Keratinocyte (primary cell): ENCODE measurements at regions not wholly inside any gene's neighbourhood (a gene's known extent, or its start where the extent isn't known, plus 50 kb on each side); places are given as distances from the start of the nearest gene placed in this dataset.

Experiments
- DNase-seq: peaks from one replicate; pipeline ENCODE4 v3.0.0-alpha.2; 2011; ENCODE audit warnings: low read depth, missing footprints, low spot score
- FAIRE-seq: peaks from 2 replicates; lab custom pipeline; 2011; peaks lifted over from hg19 to GRCh38; lab: Jason Lieb, UNC
- H2AFZ ChIP-seq: 2 replicates; pipeline ENCODE4 v1.6.0; 2012; ENCODE audit warnings: low read length, control low read depth, inconsistent platforms; ENCODE audit not compliant: control insufficient read depth
- H3K27ac ChIP-seq: 2 replicates; pipeline ENCODE4 v1.5.1; 2011; ENCODE audit warnings: low read length; ENCODE audit not compliant: control insufficient read depth, insufficient read depth
- H3K27me3 ChIP-seq: 3 replicates; pipeline ENCODE4 v1.6.0; 2011; ENCODE audit warnings: low read length; ENCODE audit not compliant: control insufficient read depth, insufficient read depth; ENCODE audit errors: extremely low read depth
- H3K36me3 ChIP-seq, 2 experiments: 2 replicates in 1 of 2; 3 replicates in 1 of 2; pipeline ENCODE4 v1.5.1; 2011; ENCODE audit warnings: low read length in 2 of 2, mild to moderate bottlenecking in 1 of 2; ENCODE audit not compliant: control insufficient read depth in 2 of 2, insufficient read depth in 2 of 2; ENCODE audit errors: extremely low read depth in 1 of 2
- H3K4me1 ChIP-seq: 3 replicates; pipeline ENCODE4 v1.5.1; 2011; ENCODE audit warnings: low read length; ENCODE audit not compliant: control insufficient read depth, insufficient read depth; ENCODE audit errors: extremely low read depth
- H3K4me2 ChIP-seq: 3 replicates; pipeline ENCODE4 v1.6.0; 2011; ENCODE audit warnings: low read depth, low read length; ENCODE audit not compliant: control insufficient read depth, insufficient read depth; ENCODE audit errors: extremely low read depth
- H3K4me3 ChIP-seq, 3 experiments: fragments of 200-600 bp in 1 of 3; sonication (generic) in 1 of 3; 2 replicates in 2 of 3; 3 replicates in 1 of 3; pipeline ENCODE4 v1.5.1; 2011 to 2016; ENCODE audit warnings: low read length in 3 of 3, mild to moderate bottlenecking in 3 of 3, control low read depth in 2 of 3, inconsistent platforms in 1 of 3, low read depth in 1 of 3, mixed read lengths in 1 of 3, mixed run types in 1 of 3, moderate library complexity in 1 of 3; ENCODE audit not compliant: control insufficient read depth in 2 of 3, insufficient read depth in 2 of 3; ENCODE audit errors: extremely low read depth in 1 of 3
- H3K79me2 ChIP-seq: 2 replicates; pipeline ENCODE4 v1.6.0; 2012; ENCODE audit warnings: low read length; ENCODE audit not compliant: control insufficient read depth, insufficient read depth
- H3K9ac ChIP-seq: 3 replicates; pipeline ENCODE4 v1.6.0; 2011; ENCODE audit warnings: low read length; ENCODE audit not compliant: control insufficient read depth, insufficient read depth; ENCODE audit errors: extremely low read depth
- H3K9me1 ChIP-seq: 3 replicates; pipeline ENCODE4 v1.6.0; 2011; ENCODE audit warnings: low read length; ENCODE audit not compliant: control insufficient read depth, insufficient read depth; ENCODE audit errors: extremely low read depth
- H3K9me3 ChIP-seq: 2 replicates; pipeline ENCODE4 v1.5.1; 2012; ENCODE audit warnings: low read depth, low read length; ENCODE audit not compliant: control insufficient read depth
- H4K20me1 ChIP-seq: 3 replicates; pipeline ENCODE4 v1.6.0; 2011; ENCODE audit warnings: low read length; ENCODE audit not compliant: control insufficient read depth, insufficient read depth; ENCODE audit errors: extremely low read depth
- EZH2 ChIP-seq: IDR thresholded peaks from one replicate; pipeline ENCODE4 v1.6.1; 2012; ENCODE audit warnings: inconsistent platforms, mild to moderate bottlenecking, low read length, moderate library complexity
- dilution Hi-C: fragments of 300-500 bp; cut with MboI; formaldehyde crosslinking; loops from one replicate; pipeline ENCODE4 v1.7.0; 2020; ENCODE audit warnings: low sequenced_read_pairs; ENCODE audit not compliant: extremely low pct_ligation_motif_present
- TF ChIP-seq, protein P1 (sequence below), 3 experiments: IDR thresholded peaks in 1 of 3; conservative IDR thresholded peaks in 1 of 3; optimal IDR thresholded peaks in 1 of 3; 2 replicates in 2 of 3; 3 replicates in 1 of 3; pipeline versions ENCODE3 to v1.5.1; 2011; ENCODE audit warnings: low read length in 3 of 3, mild to moderate bottlenecking in 3 of 3, moderate library complexity in 2 of 3, control low read depth in 1 of 3, inconsistent platforms in 1 of 3; ENCODE audit not compliant: insufficient read depth in 2 of 3; ENCODE audit errors: extremely low read depth in 1 of 3

DNA sequence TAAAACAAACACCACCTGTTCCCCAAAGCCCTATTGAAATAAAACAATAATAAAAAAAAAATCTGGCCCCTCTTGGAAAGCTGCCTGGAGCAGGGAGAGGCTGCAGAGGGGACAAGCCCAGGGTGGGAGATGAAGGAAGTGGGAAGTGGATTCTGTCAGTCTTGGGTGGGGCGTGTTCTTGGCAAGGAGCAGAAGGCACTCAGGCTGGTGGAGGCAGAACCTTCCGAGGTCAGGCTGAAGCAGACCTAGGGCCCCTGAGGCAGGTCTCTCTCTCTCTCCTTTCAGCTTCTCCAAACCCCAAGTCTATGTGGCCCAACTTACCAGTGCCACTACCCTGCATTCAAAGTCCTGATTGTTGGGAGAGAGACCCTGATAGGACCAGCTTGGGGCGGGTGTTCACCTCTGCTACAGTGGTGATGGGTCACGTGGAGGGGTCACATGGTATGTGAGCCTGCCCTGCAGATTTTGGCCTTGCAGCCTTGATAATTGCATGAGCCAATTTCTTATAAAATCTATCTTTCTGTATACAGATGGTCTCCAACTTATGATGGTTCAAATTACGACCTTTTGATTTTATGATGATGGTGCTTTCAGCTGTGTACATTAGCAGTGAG lies 145.4 kb upstream of the C1orf174 start:
- FAIRE-seq (no peak), DNase-seq (no peak)
- H3K9me1 ChIP-seq: no peaks in the 10 kb centered on the region
- no peak overlapping the region for H3K4me3 ChIP-seq
- no peak overlapping the region for H3K9ac ChIP-seq
- H3K4me1 ChIP-seq: no peaks in the 10 kb centered on the region
- H3K27me3 ChIP-seq: no peaks in the 10 kb centered on the region
- H3K9me3 ChIP-seq: peaks cover 2% of the 10 kb centered on the region
- H3K27ac ChIP-seq: no peak overlapping the region
- H2AFZ ChIP-seq: no peak overlapping the region
- H3K4me2 ChIP-seq: no peak overlapping the region
- H3K36me3 ChIP-seq: no peaks in the 10 kb centered on the region
- dilution Hi-C loops: no loop called here
- H4K20me1 ChIP-seq: no peaks in the 10 kb centered on the region
- no peaks in the 10 kb centered on the region for H3K79me2 ChIP-seq
- TF ChIP-seq EZH2: no peak
- TF ChIP-seq, protein P1, sequence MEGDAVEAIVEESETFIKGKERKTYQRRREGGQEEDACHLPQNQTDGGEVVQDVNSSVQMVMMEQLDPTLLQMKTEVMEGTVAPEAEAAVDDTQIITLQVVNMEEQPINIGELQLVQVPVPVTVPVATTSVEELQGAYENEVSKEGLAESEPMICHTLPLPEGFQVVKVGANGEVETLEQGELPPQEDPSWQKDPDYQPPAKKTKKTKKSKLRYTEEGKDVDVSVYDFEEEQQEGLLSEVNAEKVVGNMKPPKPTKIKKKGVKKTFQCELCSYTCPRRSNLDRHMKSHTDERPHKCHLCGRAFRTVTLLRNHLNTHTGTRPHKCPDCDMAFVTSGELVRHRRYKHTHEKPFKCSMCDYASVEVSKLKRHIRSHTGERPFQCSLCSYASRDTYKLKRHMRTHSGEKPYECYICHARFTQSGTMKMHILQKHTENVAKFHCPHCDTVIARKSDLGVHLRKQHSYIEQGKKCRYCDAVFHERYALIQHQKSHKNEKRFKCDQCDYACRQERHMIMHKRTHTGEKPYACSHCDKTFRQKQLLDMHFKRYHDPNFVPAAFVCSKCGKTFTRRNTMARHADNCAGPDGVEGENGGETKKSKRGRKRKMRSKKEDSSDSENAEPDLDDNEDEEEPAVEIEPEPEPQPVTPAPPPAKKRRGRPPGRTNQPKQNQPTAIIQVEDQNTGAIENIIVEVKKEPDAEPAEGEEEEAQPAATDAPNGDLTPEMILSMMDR (optimal IDR thresholded peaks at IDR 0.05 in 1 of 3, IDR thresholded peaks at IDR 0.05 in 1 of 3, conservative IDR thresholded peaks at IDR 0.05 in 1 of 3; ENCODE audit: extremely low read depth in 1 of 3, insufficient read depth in 2 of 3, low read length in 3 of 3): no peak

DNA sequence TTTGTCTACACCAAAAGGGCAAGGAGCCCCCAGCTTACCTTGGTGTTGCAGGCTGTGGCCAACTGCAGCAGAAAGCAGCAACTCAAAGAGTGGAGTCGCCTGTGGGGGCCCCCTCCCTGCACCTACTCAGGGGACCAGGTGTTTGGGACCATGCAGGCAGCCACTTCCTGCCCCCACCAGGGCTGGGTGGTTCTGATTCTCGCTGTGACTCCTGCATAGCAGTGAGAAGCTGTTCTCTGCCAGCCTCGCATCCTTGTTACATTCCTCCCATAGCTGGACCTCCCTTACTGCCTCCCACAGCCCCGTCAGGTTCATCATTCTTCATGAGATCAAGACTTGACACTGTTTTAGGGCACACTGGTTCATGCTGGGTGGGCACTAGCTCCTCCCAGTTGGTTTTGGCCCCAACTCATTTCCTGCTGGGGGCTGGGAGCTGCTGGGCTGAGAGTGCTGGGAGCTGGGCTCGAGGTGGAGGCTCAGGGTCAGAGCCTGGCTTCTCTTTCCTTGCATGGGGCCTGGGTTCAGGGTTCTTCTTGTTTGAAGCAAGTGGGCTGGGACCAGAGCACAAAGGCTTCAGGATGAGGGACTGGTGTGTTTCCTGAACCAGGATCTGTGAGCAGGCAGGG lies 146.9 kb upstream of the C1orf174 start:
- no peaks in the 10 kb centered on the region for H4K20me1 ChIP-seq
- H3K9me3 ChIP-seq: peaks cover 2% of the 10 kb centered on the region
- no peak overlapping the region for H2AFZ ChIP-seq
- H3K4me3 ChIP-seq: no peak overlapping the region
- no peaks in the 10 kb centered on the region for H3K9me1 ChIP-seq
- no peak for TF ChIP-seq EZH2
- TF ChIP-seq, protein P1 (optimal IDR thresholded peaks at IDR 0.05 in 1 of 3, IDR thresholded peaks at IDR 0.05 in 1 of 3, conservative IDR thresholded peaks at IDR 0.05 in 1 of 3; ENCODE audit: extremely low read depth in 1 of 3, insufficient read depth in 2 of 3, low read length in 3 of 3): no peak
- H3K9ac ChIP-seq: no peak overlapping the region
- no peaks in the 10 kb centered on the region for H3K27me3 ChIP-seq
- DNase-seq: no peak
- no peak for FAIRE-seq
- no peak overlapping the region for H3K4me2 ChIP-seq
- H3K36me3 ChIP-seq: no peaks in the 10 kb centered on the region
- no peaks in the 10 kb centered on the region for H3K79me2 ChIP-seq
- dilution Hi-C loops: no loop called here
- H3K4me1 ChIP-seq: no peaks in the 10 kb centered on the region
- no peak overlapping the region for H3K27ac ChIP-seq
